ENCODE measurements at regions not wholly inside any gene's neighbourhood (a gene's known extent, or its start where the extent isn't known, plus 50 kb on each side); places are given as distances from the start of the nearest gene placed in this dataset.

- Histone ChIP-seq H3K4me1 (replicated peaks; ENCODE audit: insufficient read depth) (no peaks in the 10 kb centered on the region), H3K27me3 (ENCODE audit: insufficient read depth, low read depth) (no peaks in the 10 kb centered on the region), H4K20me1 (ENCODE audit: insufficient read depth) (no peaks in the 10 kb centered on the region), H3K4me3 (no peak overlapping the region), H3K4me2 (no peak overlapping the region), H2AFZ (no peak overlapping the region), H3K27ac (no peak overlapping the region), H3K9me2 (ENCODE audit: insufficient read depth) (no peaks in the 10 kb centered on the region), H3F3A (ENCODE audit: insufficient read depth, low read depth) (no peaks in the 10 kb centered on the region), H3K36me3 (ENCODE audit: low read depth) (no peaks in the 10 kb centered on the region), H3K79me2 (ENCODE audit: low read depth) (no peaks in the 10 kb centered on the region), H3K9me3 (ENCODE audit: insufficient read depth, low read depth) (no peaks in the 10 kb centered on the region)
- no TSS peak for BruUV-seq (replicated peaks)
- no peak for DNase-seq
- ChIA-PET CTCF (no interaction called here), POLR2A (ENCODE audit: unreplicated experiment) (no interaction called here)
- TF ChIP-seq CTCF (conservative IDR thresholded peaks at IDR 0.05) = no peak
- intact Hi-C loops (cut with micrococcal nuclease; ENCODE audit: unreplicated experiment) = no loop called here
Observed at GRCh38 chr13:34312578-34312977, 494.6 kb downstream of the RFC3 start.

GRCh38 chr13:34320084-34320483, 502.1 kb downstream of the RFC3 start:
- CTCF ChIA-PET = no interaction called here
- BruUV-seq (replicated peaks) = no TSS peak

DNA sequence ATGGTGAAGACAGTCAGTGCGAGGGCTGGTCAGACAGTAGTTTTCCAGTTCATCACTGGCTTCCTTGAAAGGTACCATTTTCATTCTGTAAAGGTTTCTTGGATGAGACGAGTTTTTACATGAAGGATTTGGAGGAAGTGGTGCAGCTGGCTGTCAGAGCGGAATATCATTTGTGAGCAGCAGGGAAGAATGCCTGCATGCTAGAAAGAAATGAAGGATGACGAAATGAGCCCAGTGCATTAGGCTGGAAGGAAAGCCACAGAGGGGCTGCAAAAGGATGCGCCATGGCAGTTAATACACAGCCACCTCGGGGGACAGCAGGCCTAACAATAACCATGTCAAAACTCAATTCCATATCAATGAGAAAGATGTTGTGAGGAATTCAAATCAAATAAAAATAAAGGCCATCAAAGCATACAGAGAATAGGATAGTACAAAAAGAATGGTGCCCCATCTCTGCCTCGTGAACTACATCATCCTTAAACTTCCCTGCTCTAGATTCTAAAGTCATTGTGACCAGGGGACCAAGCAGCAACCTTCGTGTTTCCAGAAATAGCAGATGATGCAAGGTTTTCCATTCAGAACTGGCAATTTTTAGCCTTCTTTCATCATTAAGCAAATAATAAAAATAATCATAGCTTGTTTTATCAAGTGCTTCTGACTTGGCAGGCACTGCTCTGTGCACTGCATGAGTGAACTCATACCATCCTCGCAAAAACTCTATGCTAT, 504.2 kb downstream of the RFC3 start:
- no peaks in the 10 kb centered on the region for H3K4me1 ChIP-seq (replicated peaks; ENCODE audit: insufficient read depth)
- no peak overlapping the region for H2AFZ ChIP-seq
- no TSS peak for BruUV-seq (replicated peaks)
- H3F3A ChIP-seq (ENCODE audit: insufficient read depth, low read depth) = no peaks in the 10 kb centered on the region
- H3K9me3 ChIP-seq (ENCODE audit: insufficient read depth, low read depth) = no peaks in the 10 kb centered on the region
- DNase-seq = no peak
- ChIA-PET CTCF (no interaction called here), POLR2A (ENCODE audit: unreplicated experiment) (no interaction called here)
- TF ChIP-seq CTCF (conservative IDR thresholded peaks at IDR 0.05) (no peak), EZH2 (IDR thresholded peaks at IDR 0.05; ENCODE audit: low read depth) (no peak)
- H3K79me2 ChIP-seq (ENCODE audit: low read depth) = no peaks in the 10 kb centered on the region
- H4K20me1 ChIP-seq (ENCODE audit: insufficient read depth) = no peaks in the 10 kb centered on the region
- H3K27me3 ChIP-seq (ENCODE audit: insufficient read depth, low read depth) = no peaks in the 10 kb centered on the region
- no peaks in the 10 kb centered on the region; the same call in 1 of the 2 replicates for H3K9me2 ChIP-seq (ENCODE audit: insufficient read depth)
- no peak overlapping the region for H3K4me2 ChIP-seq
- intact Hi-C loops (cut with micrococcal nuclease; ENCODE audit: unreplicated experiment) = no loop called here
- no peaks in the 10 kb centered on the region for H3K36me3 ChIP-seq (ENCODE audit: low read depth)
- H3K27ac ChIP-seq = no peak overlapping the region
- no peak overlapping the region for H3K4me3 ChIP-seq

More at GRCh38 chr13:34320084-34320483, 502.1 kb downstream of the RFC3 start:
- Histone ChIP-seq H2AFZ (no peak overlapping the region), H3K79me2 (ENCODE audit: low read depth) (no peaks in the 10 kb centered on the region), H3K27me3 (ENCODE audit: insufficient read depth, low read depth) (no peaks in the 10 kb centered on the region), H3K4me3 (no peak overlapping the region), H3K9me3 (ENCODE audit: insufficient read depth, low read depth) (no peaks in the 10 kb centered on the region), H3K9me2 (ENCODE audit: insufficient read depth) (no peaks in the 10 kb centered on the region; the same call in 1 of the 2 replicates), H3K4me1 (replicated peaks; ENCODE audit: insufficient read depth) (no peaks in the 10 kb centered on the region), H3F3A (ENCODE audit: insufficient read depth, low read depth) (no peaks in the 10 kb centered on the region), H3K36me3 (ENCODE audit: low read depth) (no peaks in the 10 kb centered on the region), H3K27ac (no peak overlapping the region), H4K20me1 (ENCODE audit: insufficient read depth) (no peaks in the 10 kb centered on the region), H3K4me2 (no peak overlapping the region)
- DNase-seq = no peak
- no peak for TF ChIP-seq CTCF (conservative IDR thresholded peaks at IDR 0.05)
- no peak for TF ChIP-seq EZH2 (IDR thresholded peaks at IDR 0.05; ENCODE audit: low read depth)
- intact Hi-C loops (cut with micrococcal nuclease; ENCODE audit: unreplicated experiment) = no loop called here
- POLR2A ChIA-PET (ENCODE audit: unreplicated experiment) = no interaction called here
